ENCODE measurements at regions not wholly inside any gene's neighbourhood (a gene's known extent, or its start where the extent isn't known, plus 50 kb on each side); places are given as distances from the start of the nearest gene placed in this dataset.

DNA sequence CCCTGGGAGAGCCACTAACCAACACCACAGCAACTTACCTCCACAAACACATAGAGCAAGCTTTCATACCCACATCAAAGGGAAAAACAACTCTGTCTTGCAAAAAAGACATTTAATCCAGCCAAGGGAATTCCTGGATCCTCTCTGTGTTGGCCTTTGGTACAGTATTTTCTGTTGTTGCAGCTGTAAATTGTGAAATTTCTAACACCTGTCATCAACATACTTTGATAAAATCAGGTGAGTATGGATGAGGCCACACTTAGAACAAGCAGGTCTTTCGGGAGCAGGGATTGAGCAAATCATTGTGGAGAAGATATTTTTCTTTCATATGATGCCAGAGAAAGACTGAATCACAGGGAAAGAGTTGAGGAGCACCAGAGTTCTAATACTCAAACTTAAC lies 89.3 kb downstream of the SPTSSA start (continued):
- TF ChIP-seq, protein P1, sequence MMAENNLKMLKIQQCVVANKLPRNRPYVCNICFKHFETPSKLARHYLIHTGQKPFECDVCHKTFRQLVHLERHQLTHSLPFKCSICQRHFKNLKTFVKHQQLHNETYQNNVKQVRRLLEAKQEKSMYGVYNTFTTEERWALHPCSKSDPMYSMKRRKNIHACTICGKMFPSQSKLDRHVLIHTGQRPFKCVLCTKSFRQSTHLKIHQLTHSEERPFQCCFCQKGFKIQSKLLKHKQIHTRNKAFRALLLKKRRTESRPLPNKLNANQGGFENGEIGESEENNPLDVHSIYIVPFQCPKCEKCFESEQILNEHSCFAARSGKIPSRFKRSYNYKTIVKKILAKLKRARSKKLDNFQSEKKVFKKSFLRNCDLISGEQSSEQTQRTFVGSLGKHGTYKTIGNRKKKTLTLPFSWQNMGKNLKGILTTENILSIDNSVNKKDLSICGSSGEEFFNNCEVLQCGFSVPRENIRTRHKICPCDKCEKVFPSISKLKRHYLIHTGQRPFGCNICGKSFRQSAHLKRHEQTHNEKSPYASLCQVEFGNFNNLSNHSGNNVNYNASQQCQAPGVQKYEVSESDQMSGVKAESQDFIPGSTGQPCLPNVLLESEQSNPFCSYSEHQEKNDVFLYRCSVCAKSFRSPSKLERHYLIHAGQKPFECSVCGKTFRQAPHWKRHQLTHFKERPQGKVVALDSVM (CRISPR knock-in tag; IDR thresholded peaks at IDR 0.05) = no peak

DNA sequence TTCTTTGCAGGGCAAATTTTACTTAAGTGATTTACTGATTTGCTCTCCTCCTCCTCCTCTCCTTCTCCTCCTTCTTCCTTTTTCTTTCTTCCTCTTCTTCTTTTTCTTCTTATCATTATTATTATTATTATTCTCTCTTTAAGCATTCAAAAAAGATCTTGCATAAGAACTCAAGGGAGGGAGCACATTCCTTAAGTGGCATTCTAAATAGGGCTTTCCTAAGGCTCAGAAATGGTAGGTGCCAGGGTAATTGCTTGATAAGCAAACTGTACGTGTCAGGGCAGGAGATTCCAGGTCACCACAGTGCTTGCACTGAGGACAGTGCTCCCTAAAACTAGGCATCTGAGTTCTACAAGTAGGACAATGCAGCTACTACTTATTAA lies 92.4 kb downstream of the SPTSSA start:
- FAIRE-seq (no peak), DNase-seq (ENCODE audit: low spot score) (no peak), ATAC-seq (no peak)
- Histone ChIP-seq H3K4me1 (ENCODE audit: insufficient read depth, low read length) (peaks cover 49% of the 10 kb centered on the region), H3K79me2 (ENCODE audit: insufficient read depth, low read length) (no peaks in the 10 kb centered on the region), H3K27ac (ENCODE audit: extremely low read length, insufficient read depth, low read length) (no peak overlapping the region), H4K20me1 (ENCODE audit: insufficient read depth, low read length) (no peaks in the 10 kb centered on the region), H3K9ac (ENCODE audit: insufficient read depth, low read depth, low read length) (no peak overlapping the region), H3K27me3 (ENCODE audit: control insufficient read depth in 1 of 2, insufficient read depth in 2 of 2, low read length in 2 of 2) (no peaks in the 10 kb centered on the region), H3K9me3 (ENCODE audit: low read length) (no peaks in the 10 kb centered on the region), H3K4me2 (ENCODE audit: low read depth, low read length) (no peak overlapping the region), H3K36me3 (replicated peaks in 1 of 2; ENCODE audit: control insufficient read depth in 1 of 2, insufficient read depth in 2 of 2, low read length in 2 of 2) (no peaks in the 10 kb centered on the region), H2AFZ (ENCODE audit: low read length) (no peak overlapping the region), H3K4me3 (replicated peaks in 1 of 3; ENCODE audit: insufficient read depth in 1 of 3, low read depth in 2 of 3, low read length in 3 of 3) (no peak overlapping the region)
- BruUV-seq (replicated peaks) = no TSS peak
- POLR2A ChIA-PET = interaction anchor here (0.9 to 2.0 kb wide), 2 partner anchors 10 to 171 kb away, joined by 4 read pairs; no protein-coding TSS in a partner anchor
- intact Hi-C loops (cut with micrococcal nuclease; ENCODE audit: unreplicated experiment) (loop anchor here (5.0 kb wide), 1 partner anchor 168 kb away; the partner anchor contains the start of gene EAPP), in situ Hi-C loops (cut with HindIII; ENCODE audit: extremely low pct_ligation_motif_present, low pct_unique_long_range_greater_than_20kb) (loop anchor here (10.0 kb wide), 1 partner anchor 125 kb away; no protein-coding TSS in a partner anchor)
- 45% methylated on average over 1 of the region's 1 CpG for WGBS (ENCODE audit: low lambda C conversion rate)
- CTCF ChIA-PET (ENCODE audit: low intra/inter-chr PET ratio, low total read pairs) = no interaction called here
- TF ChIP-seq PHF20 (CRISPR knock-in tag; IDR thresholded peaks at IDR 0.05) (no peak), ZNF17 (CRISPR knock-in tag; IDR thresholded peaks at IDR 0.05) (0 out of 2 replicates have a peak, but pooled peaks have one; percentile 10)

All from HepG2 (cell line).